ENCODE measurements at regions not wholly inside any gene's neighbourhood (a gene's known extent, or its start where the extent isn't known, plus 50 kb on each side); places are given as distances from the start of the nearest gene placed in this dataset.

DNA sequence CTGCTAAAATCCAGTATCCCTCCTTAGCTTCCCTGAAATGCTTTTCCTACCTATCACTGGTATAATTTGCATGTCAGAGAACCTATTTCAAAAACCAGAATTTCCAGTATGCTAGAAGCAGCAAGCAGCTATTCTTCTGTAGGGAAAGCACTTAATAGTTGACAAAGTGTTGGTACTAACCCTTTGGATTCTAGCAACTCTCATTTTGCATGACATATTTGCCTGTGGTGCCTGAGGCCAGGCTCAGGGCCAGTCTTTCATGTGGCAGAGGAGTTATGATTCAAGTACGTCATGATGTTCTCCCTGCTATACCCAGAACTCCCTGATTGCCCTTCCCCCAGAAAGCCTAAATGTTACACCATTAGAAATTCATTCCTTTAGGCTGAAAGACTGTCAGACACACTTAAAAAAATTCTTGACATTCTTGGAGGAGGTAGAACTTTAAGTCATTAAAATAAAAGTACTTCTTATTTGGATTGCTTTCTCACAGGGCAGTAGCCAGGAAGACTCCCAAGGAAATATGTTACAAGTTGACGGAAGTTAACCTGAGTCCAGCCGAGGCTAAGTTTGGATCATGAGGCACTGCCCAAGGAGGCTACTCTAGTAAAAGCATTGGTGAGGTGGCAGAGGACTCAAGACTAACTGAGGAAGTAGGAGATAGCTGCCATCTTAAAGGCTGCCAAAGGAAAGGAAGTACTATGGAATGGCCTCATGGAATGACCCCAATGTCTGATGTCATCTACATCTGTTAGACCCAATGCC is 298.4 kb upstream of the SPAG17 start:
- Histone ChIP-seq H3K4me3 (ENCODE audit: low read depth, low read length, poor library complexity, severe bottlenecking) (no peak overlapping the region), H3K4me2 (ENCODE audit: low read length) (no peak overlapping the region), H3F3A (ENCODE audit: insufficient read depth, low read length) (no peaks in the 10 kb centered on the region), H3K9me3 (ENCODE audit: low read length) (no peaks in the 10 kb centered on the region), H3K36me3 (ENCODE audit: insufficient read depth, low read length) (no peaks in the 10 kb centered on the region), H3K79me2 (ENCODE audit: insufficient read depth, low read length) (no peaks in the 10 kb centered on the region), H2AFZ (ENCODE audit: low read length) (no peak overlapping the region), H3K27me3 (ENCODE audit: insufficient read depth, low read length) (no peaks in the 10 kb centered on the region), H3K9ac (ENCODE audit: low read length) (no peak overlapping the region), H3K4me1 (ENCODE audit: insufficient read depth, low read length, severe bottlenecking) (no peaks in the 10 kb centered on the region), H3K27ac (ENCODE audit: low read depth, low read length, poor library complexity, severe bottlenecking) (no peak overlapping the region), H3K9me2 (ENCODE audit: low read depth, low read length) (no peaks in the 10 kb centered on the region), H4K20me1 (ENCODE audit: insufficient read depth, low read length) (no peaks in the 10 kb centered on the region)
- no peak for TF ChIP-seq EZH2 (IDR thresholded peaks at IDR 0.05; ENCODE audit: borderline replicate concordance, low read length)
- TF ChIP-seq, protein P1, sequence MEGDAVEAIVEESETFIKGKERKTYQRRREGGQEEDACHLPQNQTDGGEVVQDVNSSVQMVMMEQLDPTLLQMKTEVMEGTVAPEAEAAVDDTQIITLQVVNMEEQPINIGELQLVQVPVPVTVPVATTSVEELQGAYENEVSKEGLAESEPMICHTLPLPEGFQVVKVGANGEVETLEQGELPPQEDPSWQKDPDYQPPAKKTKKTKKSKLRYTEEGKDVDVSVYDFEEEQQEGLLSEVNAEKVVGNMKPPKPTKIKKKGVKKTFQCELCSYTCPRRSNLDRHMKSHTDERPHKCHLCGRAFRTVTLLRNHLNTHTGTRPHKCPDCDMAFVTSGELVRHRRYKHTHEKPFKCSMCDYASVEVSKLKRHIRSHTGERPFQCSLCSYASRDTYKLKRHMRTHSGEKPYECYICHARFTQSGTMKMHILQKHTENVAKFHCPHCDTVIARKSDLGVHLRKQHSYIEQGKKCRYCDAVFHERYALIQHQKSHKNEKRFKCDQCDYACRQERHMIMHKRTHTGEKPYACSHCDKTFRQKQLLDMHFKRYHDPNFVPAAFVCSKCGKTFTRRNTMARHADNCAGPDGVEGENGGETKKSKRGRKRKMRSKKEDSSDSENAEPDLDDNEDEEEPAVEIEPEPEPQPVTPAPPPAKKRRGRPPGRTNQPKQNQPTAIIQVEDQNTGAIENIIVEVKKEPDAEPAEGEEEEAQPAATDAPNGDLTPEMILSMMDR (IDR thresholded peaks at IDR 0.05; ENCODE audit: low read length) = no peak

DNA sequence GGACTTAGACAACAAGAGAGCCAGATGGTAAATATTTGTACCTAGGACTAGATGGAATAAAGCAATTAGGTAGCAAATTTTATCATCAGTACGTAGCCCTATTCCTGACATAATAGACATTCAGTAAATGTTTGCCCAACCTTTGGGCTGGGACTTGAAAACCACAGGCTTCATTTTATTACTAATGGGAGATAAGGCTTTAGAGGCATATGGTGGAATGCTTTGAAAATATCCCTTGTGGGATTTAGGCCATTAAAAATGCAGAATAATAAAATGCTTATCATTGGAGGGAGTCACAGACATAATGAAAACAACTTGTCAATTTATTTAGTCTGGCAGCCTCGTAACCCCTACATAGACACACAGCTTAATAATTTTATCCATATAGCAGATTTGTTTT is 296.1 kb upstream of the SPAG17 start:
- H3K27ac ChIP-seq (ENCODE audit: low read depth, low read length, poor library complexity, severe bottlenecking) = no peak overlapping the region
- no peaks in the 10 kb centered on the region for H4K20me1 ChIP-seq (ENCODE audit: insufficient read depth, low read length)
- H3F3A ChIP-seq (ENCODE audit: insufficient read depth, low read length) = no peaks in the 10 kb centered on the region
- H3K9me3 ChIP-seq (ENCODE audit: low read length) = no peaks in the 10 kb centered on the region
- H3K27me3 ChIP-seq (ENCODE audit: insufficient read depth, low read length) = no peaks in the 10 kb centered on the region
- no peaks in the 10 kb centered on the region for H3K79me2 ChIP-seq (ENCODE audit: insufficient read depth, low read length)
- no peak overlapping the region for H3K4me3 ChIP-seq (ENCODE audit: low read depth, low read length, poor library complexity, severe bottlenecking)
- no peaks in the 10 kb centered on the region for H3K36me3 ChIP-seq (ENCODE audit: insufficient read depth, low read length)
- no peak overlapping the region for H2AFZ ChIP-seq (ENCODE audit: low read length)
- no peak for TF ChIP-seq EZH2 (IDR thresholded peaks at IDR 0.05; ENCODE audit: borderline replicate concordance, low read length)
- TF ChIP-seq, protein P1 (IDR thresholded peaks at IDR 0.05; ENCODE audit: low read length) = no peak
- H3K9me2 ChIP-seq (ENCODE audit: low read depth, low read length) = no peaks in the 10 kb centered on the region
- no peak overlapping the region for H3K9ac ChIP-seq (ENCODE audit: low read length)
- H3K4me2 ChIP-seq (ENCODE audit: low read length) = no peak overlapping the region
- no peaks in the 10 kb centered on the region for H3K4me1 ChIP-seq (ENCODE audit: insufficient read depth, low read length, severe bottlenecking)

DNA sequence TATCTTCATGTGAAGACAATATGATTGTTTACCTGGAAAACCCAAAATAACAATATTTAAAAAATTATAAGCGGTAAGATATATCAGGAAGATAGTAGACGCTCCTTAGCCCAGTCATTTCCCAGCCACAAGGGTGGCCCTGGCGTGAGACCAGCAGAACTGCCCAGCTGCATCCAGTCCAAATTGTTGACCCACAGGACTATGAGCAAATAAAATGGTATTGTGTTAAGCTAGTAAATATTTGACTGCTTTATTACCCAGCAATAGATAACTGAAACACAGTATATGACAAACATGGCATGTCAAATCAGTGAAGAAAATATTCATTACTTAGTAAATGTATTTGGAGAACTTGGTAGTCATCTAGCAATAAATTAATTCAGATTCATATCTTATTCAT is 294.3 kb upstream of the SPAG17 start:
- H3K9me3 ChIP-seq (ENCODE audit: low read length) = no peaks in the 10 kb centered on the region
- TF ChIP-seq EZH2 (IDR thresholded peaks at IDR 0.05; ENCODE audit: borderline replicate concordance, low read length) = no peak
- TF ChIP-seq, protein P1 (IDR thresholded peaks at IDR 0.05; ENCODE audit: low read length) = no peak
- H3K27ac ChIP-seq (ENCODE audit: low read depth, low read length, poor library complexity, severe bottlenecking) = no peak overlapping the region
- H3K9ac ChIP-seq (ENCODE audit: low read length) = no peak overlapping the region
- H3K79me2 ChIP-seq (ENCODE audit: insufficient read depth, low read length) = no peaks in the 10 kb centered on the region
- no peaks in the 10 kb centered on the region for H3K27me3 ChIP-seq (ENCODE audit: insufficient read depth, low read length)
- H3K9me2 ChIP-seq (ENCODE audit: low read depth, low read length) = no peaks in the 10 kb centered on the region
- no peaks in the 10 kb centered on the region for H3K4me1 ChIP-seq (ENCODE audit: insufficient read depth, low read length, severe bottlenecking)
- no peak overlapping the region for H3K4me3 ChIP-seq (ENCODE audit: low read depth, low read length, poor library complexity, severe bottlenecking)
- no peaks in the 10 kb centered on the region for H3K36me3 ChIP-seq (ENCODE audit: insufficient read depth, low read length)
- H3F3A ChIP-seq (ENCODE audit: insufficient read depth, low read length) = no peaks in the 10 kb centered on the region
- H3K4me2 ChIP-seq (ENCODE audit: low read length) = no peak overlapping the region
- H4K20me1 ChIP-seq (ENCODE audit: insufficient read depth, low read length) = no peaks in the 10 kb centered on the region
- no peak overlapping the region for H2AFZ ChIP-seq (ENCODE audit: low read length)
